Stromal cell of bone marrow (primary cell): ENCODE measurements at regions not wholly inside any gene's neighbourhood (a gene's known extent, or its start where the extent isn't known, plus 50 kb on each side); places are given as distances from the start of the nearest gene placed in this dataset.
"Not testable (repeated sequence)": the region's sequence is repeated elsewhere in the genome, so short reads cannot be mapped to it uniquely, and the experiment has no call there.

ENCODE experiments used
- DNase-seq: peaks from one replicate; pipeline ENCODE4 v3.0.0-alpha.2; 2012; ENCODE audit warnings: low read depth

- DNase-seq, result no peak
Observed at GRCh38 chr12:74595696-74596095, 58.1 kb downstream of the ATXN7L3B start.

- DNase-seq, result no peak
Observed at GRCh38 chr12:74598819-74599218, 61.2 kb downstream of the ATXN7L3B start.

GRCh38 chr12:74599932-74600331, 62.3 kb downstream of the ATXN7L3B start:
- no peak for DNase-seq

- DNase-seq, result not testable (repeated sequence)
Observed at GRCh38 chr12:74600817-74601216, 63.2 kb downstream of the ATXN7L3B start.

GRCh38 chr12:74602881-74603672, 65.4 kb downstream of the ATXN7L3B start:
- DNase-seq, result no peak

- no peak for DNase-seq
Observed at GRCh38 chr12:74608231-74608775, 70.7 kb downstream of the ATXN7L3B start.

GRCh38 chr12:74610711-74611110, 73.1 kb downstream of the ATXN7L3B start:
- no peak for DNase-seq

- DNase-seq, result no peak
Observed at GRCh38 chr12:74614426-74614825, 76.8 kb downstream of the ATXN7L3B start.

GRCh38 chr12:74619084-74619483, 81.4 kb downstream of the ATXN7L3B start:
- no peak for DNase-seq

- no peak for DNase-seq
Observed at GRCh38 chr12:74619884-74620283, 82.2 kb downstream of the ATXN7L3B start.

GRCh38 chr12:74620921-74621320, 83.3 kb downstream of the ATXN7L3B start:
- DNase-seq, result no peak

- DNase-seq, result no peak
Observed at GRCh38 chr12:74624201-74624600, 86.6 kb downstream of the ATXN7L3B start.

GRCh38 chr12:74626397-74626796, 88.8 kb downstream of the ATXN7L3B start:
- DNase-seq, result no peak

GRCh38 chr12:74641262-74641661, 103.6 kb downstream of the ATXN7L3B start:
- DNase-seq, result no peak

GRCh38 chr12:74641694-74642093, 104.1 kb downstream of the ATXN7L3B start:
- DNase-seq, result no peak

GRCh38 chr12:74644681-74645080, 107.0 kb downstream of the ATXN7L3B start:
- no peak for DNase-seq

- no peak for DNase-seq
Observed at GRCh38 chr12:74646831-74647230, 109.2 kb downstream of the ATXN7L3B start.

- DNase-seq, result no peak
Observed at GRCh38 chr12:74647256-74647655, 109.6 kb downstream of the ATXN7L3B start.

GRCh38 chr12:74656251-74656650, 118.6 kb downstream of the ATXN7L3B start:
- DNase-seq, result no peak

- DNase-seq, result no peak
Observed at GRCh38 chr12:74660442-74660841, 122.8 kb downstream of the ATXN7L3B start.

- no peak for DNase-seq
Observed at GRCh38 chr12:74663958-74664357, 126.3 kb downstream of the ATXN7L3B start.

GRCh38 chr12:74665690-74666089, 128.1 kb downstream of the ATXN7L3B start:
- no peak for DNase-seq

- no peak for DNase-seq
Observed at GRCh38 chr12:74671421-74671820, 133.8 kb downstream of the ATXN7L3B start.

- not testable (repeated sequence) for DNase-seq
Observed at GRCh38 chr12:74676955-74677354, 139.3 kb downstream of the ATXN7L3B start.
